Naive thymus-derived CD4-positive, alpha-beta T cell (primary cell): ENCODE measurements at regions not wholly inside any gene's neighbourhood (a gene's known extent, or its start where the extent isn't known, plus 50 kb on each side); places are given as distances from the start of the nearest gene placed in this dataset.

Experiments used
- ATAC-seq: fragments of 150-1000 bp; cut with Tn5 transposase; 2 replicates; pipeline ENCODE4 v1.10.0; 2021; ENCODE audit warnings: mild to moderate bottlenecking, moderate library complexity
- CTCF ChIA-PET: fragments of 350-600 bp; sonication (Branson Sonifier 250); formaldehyde crosslinking; loops from one replicate; lab custom pipeline; 2021; ENCODE audit warnings: antibody characterized with exemption; lab: Charles Lee
- POLR2A ChIA-PET: fragments of 350-600 bp; sonication (Branson Sonifier 250); formaldehyde crosslinking; loops from one replicate; lab custom pipeline; 2021; ENCODE audit warnings: antibody characterized with exemption, inconsistent platforms; lab: Charles Lee
- DNase-seq, 9 donors: peaks; one replicate each; pipeline versions ENCODE4 v3.0.0 to v3.0.0-alpha.2; 2020 to 2022; ENCODE audit warnings: mixed read lengths in 1 of 9
- H3K27ac ChIP-seq: one replicate; pipeline ENCODE4 v1.7.0; 2013; ENCODE audit warnings: mild to moderate bottlenecking, low read depth, low read length, moderate library complexity
- H3K27me3 ChIP-seq, 2 donors: one replicate each; pipeline ENCODE4 v1.7.0; 2013; ENCODE audit warnings: low read length in 2 of 2, mild to moderate bottlenecking in 2 of 2, moderate library complexity in 2 of 2; ENCODE audit not compliant: control insufficient read depth in 2 of 2, insufficient read depth in 2 of 2
- H3K36me3 ChIP-seq, 3 experiments: 1 replicate in 2 of 3; 2 replicates in 1 of 3; pipeline ENCODE4 v1.7.0; 2013; ENCODE audit warnings: low read length in 3 of 3, mild to moderate bottlenecking in 3 of 3, moderate library complexity in 1 of 3; ENCODE audit not compliant: insufficient read depth in 3 of 3, control insufficient read depth in 2 of 3
- H3K4me1 ChIP-seq, 2 donors: one replicate each; pipeline ENCODE4 v1.7.0; 2013; ENCODE audit warnings: low read length in 2 of 2, mild to moderate bottlenecking in 2 of 2, moderate library complexity in 1 of 2; ENCODE audit not compliant: control insufficient read depth in 2 of 2, insufficient read depth in 2 of 2
- H3K4me3 ChIP-seq: 2 replicates; pipeline ENCODE4 v1.7.0; 2013; ENCODE audit warnings: mild to moderate bottlenecking, low read length
- H3K9me3 ChIP-seq, 3 experiments: 1 replicate in 2 of 3; 2 replicates in 1 of 3; pipeline ENCODE4 v1.7.0; 2013; ENCODE audit warnings: low read length in 3 of 3; ENCODE audit not compliant: control insufficient read depth in 2 of 3
- H3K27ac Mint-ChIP-seq, 9 donors: one replicate each; pipeline ENCODE4 v1.8.0; 2020 to 2022; ENCODE audit warnings: mixed read lengths in 9 of 9, mild to moderate bottlenecking in 8 of 9, moderate library complexity in 5 of 9, inconsistent platforms in 2 of 9
- H3K27me3 Mint-ChIP-seq, 5 donors: one replicate each; pipeline ENCODE4 v1.8.0; 2021 to 2022; ENCODE audit warnings: mixed read lengths in 5 of 5, mild to moderate bottlenecking in 1 of 5
- H3K36me3 Mint-ChIP-seq, 5 donors: one replicate each; pipeline ENCODE4 v1.8.0; 2020 to 2022; ENCODE audit warnings: mixed read lengths in 5 of 5, mild to moderate bottlenecking in 3 of 5, inconsistent platforms in 1 of 5
- H3K4me1 Mint-ChIP-seq, 7 donors: one replicate each; pipeline ENCODE4 v1.8.0; 2020 to 2022; ENCODE audit warnings: mixed read lengths in 7 of 7, mild to moderate bottlenecking in 3 of 7, inconsistent platforms in 1 of 7
- H3K4me3 Mint-ChIP-seq, 10 donors: one replicate each; pipeline ENCODE4 v1.8.0; 2020 to 2022; ENCODE audit warnings: mild to moderate bottlenecking in 10 of 10, mixed read lengths in 10 of 10, moderate library complexity in 6 of 10, inconsistent platforms in 2 of 10
- H3K9me3 Mint-ChIP-seq, 11 donors: one replicate each; pipeline ENCODE4 v1.8.0; 2020 to 2022; ENCODE audit warnings: mixed read lengths in 11 of 11, mild to moderate bottlenecking in 4 of 11, inconsistent platforms in 1 of 11, moderate library complexity in 1 of 11
- intact Hi-C, 2 donors: fragments of 100-400 bp; cut with micrococcal nuclease; formaldehyde crosslinking; loops; one replicate each; pipeline ENCODE4 v1.15.1; 2023

DNA sequence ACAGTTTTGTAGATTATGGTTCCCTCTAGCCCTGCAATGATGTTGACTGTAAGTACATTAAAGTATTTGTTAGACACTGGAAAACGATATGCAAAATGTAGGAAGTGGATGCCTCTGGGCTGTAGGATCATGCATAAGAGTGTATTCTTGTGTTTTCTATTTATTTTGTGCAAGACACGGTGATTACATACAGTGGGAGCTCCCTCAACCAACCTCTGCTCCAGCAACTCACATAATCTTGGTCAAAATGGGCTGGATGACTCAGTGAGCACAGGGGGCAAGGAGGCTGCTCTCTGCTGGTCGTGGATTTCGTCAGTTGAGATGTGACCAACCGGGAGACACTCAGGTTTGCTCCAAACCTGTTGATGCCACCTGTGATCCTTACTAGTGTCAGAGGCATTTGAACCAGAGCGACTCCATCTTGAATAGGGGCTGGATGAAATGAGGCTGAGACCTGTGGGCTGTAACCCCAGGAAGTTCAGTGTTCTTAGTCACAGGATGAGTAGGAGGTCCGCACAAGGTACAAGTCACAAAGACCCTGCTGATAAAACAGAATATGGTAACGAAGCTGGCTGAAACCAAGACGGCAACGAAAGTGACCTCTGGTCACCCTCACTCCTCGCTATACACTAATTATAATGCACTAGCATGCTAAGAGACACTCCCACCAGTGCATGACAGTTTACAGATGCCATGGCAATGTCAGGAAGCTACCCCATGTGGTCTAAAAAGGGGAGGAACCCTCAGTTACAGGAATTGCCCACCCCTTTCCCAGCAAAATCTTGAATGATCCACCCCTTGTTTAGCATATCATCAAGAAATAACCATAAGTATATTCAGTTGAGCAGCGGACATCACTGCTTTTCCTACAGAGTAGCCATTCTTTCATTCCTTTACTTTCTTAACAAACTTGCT lies 56.4 kb upstream of the FAM20C start:
- Mint-ChIP-seq H3K36me3 (no peaks in the 10 kb centered on the region), H3K27ac (no peak overlapping the region), H3K4me3 (no peak overlapping the region), H3K27me3 (peaks cover 0 to 13% (median 5%) of the 10 kb centered on the region in 5 donors), H3K9me3 (no peaks in the 10 kb centered on the region), H3K4me1 (no peaks in the 10 kb centered on the region)
- no peak overlapping the region for H3K27ac ChIP-seq
- ChIA-PET CTCF (no interaction called here), POLR2A (no interaction called here)
- DNase-seq (no peak), ATAC-seq (no peak)
- H3K9me3 ChIP-seq, result no peaks in the 10 kb centered on the region
- no peaks in the 10 kb centered on the region for H3K4me1 ChIP-seq
- intact Hi-C loops, result no loop called here
- no peaks in the 10 kb centered on the region for H3K36me3 ChIP-seq
- no peak overlapping the region for H3K4me3 ChIP-seq
- H3K27me3 ChIP-seq, result no peaks in the 10 kb centered on the region

GRCh38 chr7:137094-137891 lies 55.1 kb upstream of the FAM20C start:
- DNase-seq (no peak), ATAC-seq (no peak)
- H3K4me3 ChIP-seq, result no peak overlapping the region
- H3K9me3 ChIP-seq, result no peaks in the 10 kb centered on the region
- no peaks in the 10 kb centered on the region for H3K27me3 ChIP-seq
- H3K9me3 Mint-ChIP-seq, result no peaks in the 10 kb centered on the region
- intact Hi-C loops, result no loop called here
- no peaks in the 10 kb centered on the region for H3K36me3 ChIP-seq
- CTCF ChIA-PET, result no interaction called here
- no peak overlapping the region for H3K27ac ChIP-seq
- no peaks in the 10 kb centered on the region for H3K4me1 ChIP-seq
- no peak overlapping the region for H3K4me3 Mint-ChIP-seq
- H3K27ac Mint-ChIP-seq, result no peak overlapping the region
- H3K36me3 Mint-ChIP-seq, result no peaks in the 10 kb centered on the region
- POLR2A ChIA-PET, result no interaction called here
- no peaks in the 10 kb centered on the region for H3K4me1 Mint-ChIP-seq
- peaks cover 0 to 13% (median 5%) of the 10 kb centered on the region in 5 donors for H3K27me3 Mint-ChIP-seq

- Histone ChIP-seq H3K9me3 (no peaks in the 10 kb centered on the region), H3K27ac (no peak overlapping the region), H3K4me3 (no peak overlapping the region), H3K27me3 (no peaks in the 10 kb centered on the region), H3K4me1 (no peaks in the 10 kb centered on the region), H3K36me3 (no peaks in the 10 kb centered on the region)
- POLR2A ChIA-PET, result no interaction called here
- ATAC-seq (no peak), DNase-seq (no peak)
- Mint-ChIP-seq H3K27ac (no peak overlapping the region), H3K4me1 (no peaks in the 10 kb centered on the region), H3K9me3 (no peaks in the 10 kb centered on the region), H3K36me3 (no peaks in the 10 kb centered on the region), H3K4me3 (no peak overlapping the region), H3K27me3 (peaks cover 0 to 8% (median 5%) of the 10 kb centered on the region in 5 donors)
- CTCF ChIA-PET, result no interaction called here
- intact Hi-C loops, result no loop called here
These were observed 53.2 kb upstream of the FAM20C start for GRCh38 chr7:139131-139530.

DNA sequence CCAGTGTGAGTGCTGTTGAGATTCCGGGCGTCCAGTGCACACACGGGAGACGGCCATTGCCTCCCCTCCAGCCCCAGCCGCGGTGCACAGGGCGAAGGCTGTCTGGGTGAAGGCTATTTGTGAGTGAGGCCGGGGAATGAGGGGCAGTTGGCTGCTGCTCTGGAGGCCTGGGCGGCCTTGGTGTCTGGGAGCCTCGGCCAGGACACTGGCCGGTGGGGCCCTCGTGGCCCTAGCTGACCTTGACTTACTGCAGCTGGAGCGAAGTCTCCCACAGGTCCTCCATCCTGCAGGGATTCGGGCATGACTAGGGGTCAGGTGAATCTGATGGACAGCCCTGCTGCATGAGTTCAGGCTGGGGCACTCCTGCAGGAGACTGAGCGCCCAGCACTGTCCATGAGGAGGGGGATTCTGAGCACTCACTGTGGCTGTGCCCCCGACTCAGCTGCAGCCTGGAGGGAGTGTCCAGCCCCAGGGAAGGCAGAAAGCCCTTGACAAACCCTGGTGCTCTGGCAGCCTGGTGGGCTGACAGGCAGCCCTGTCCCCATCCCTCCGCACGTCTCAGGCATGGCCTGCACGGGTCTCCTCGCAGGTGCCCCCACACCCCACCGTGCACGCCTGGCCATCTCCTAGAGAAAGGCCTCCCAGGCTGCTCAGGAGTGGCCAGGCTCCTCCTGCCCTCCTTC lies 52.7 kb upstream of the FAM20C start:
- H3K27me3 ChIP-seq, result no peaks in the 10 kb centered on the region
- peaks cover 0 to 2% (median 0%) of the 10 kb centered on the region in 7 donors for H3K4me1 Mint-ChIP-seq
- intact Hi-C loops, result no loop called here
- H3K4me3 ChIP-seq, result no peak overlapping the region
- peaks cover 0 to 5% (median 0%) of the 10 kb centered on the region in 5 donors for H3K36me3 Mint-ChIP-seq
- no peaks in the 10 kb centered on the region for H3K4me1 ChIP-seq
- POLR2A ChIA-PET, result no interaction called here
- CTCF ChIA-PET, result no interaction called here
- DNase-seq (no peak), ATAC-seq (no peak)
- peaks cover 0 to 8% (median 5%) of the 10 kb centered on the region in 5 donors for H3K27me3 Mint-ChIP-seq
- no peak overlapping the region for H3K27ac Mint-ChIP-seq
- no peaks in the 10 kb centered on the region for H3K36me3 ChIP-seq
- H3K4me3 Mint-ChIP-seq, result no peak overlapping the region
- no peaks in the 10 kb centered on the region for H3K9me3 ChIP-seq
- no peaks in the 10 kb centered on the region for H3K9me3 Mint-ChIP-seq
- H3K27ac ChIP-seq, result no peak overlapping the region

DNA sequence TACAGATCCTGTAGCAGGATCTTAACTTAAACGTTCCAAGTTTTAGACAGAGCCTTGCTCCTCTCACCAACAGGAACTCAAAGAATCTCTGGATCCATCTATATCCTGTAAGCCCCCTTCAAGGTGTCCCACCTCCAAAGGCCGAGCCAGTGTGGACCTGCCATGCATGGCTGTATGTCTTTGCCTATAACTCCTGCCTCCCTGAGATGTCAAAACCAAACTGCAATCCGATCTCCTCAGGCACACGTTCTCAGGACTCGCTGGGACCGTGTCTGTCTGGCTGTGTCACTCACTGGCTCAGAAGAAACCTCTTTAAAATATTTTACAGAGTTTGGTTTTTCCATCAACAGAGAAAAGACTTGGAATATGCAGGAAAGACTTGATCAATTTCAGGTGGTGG lies 51.4 kb upstream of the FAM20C start:
- ATAC-seq, result no peak
- Histone ChIP-seq H3K4me1 (no peaks in the 10 kb centered on the region), H3K27me3 (no peaks in the 10 kb centered on the region), H3K27ac (no peak overlapping the region), H3K9me3 (no peaks in the 10 kb centered on the region), H3K36me3 (no peaks in the 10 kb centered on the region), H3K4me3 (no peak overlapping the region)
- Mint-ChIP-seq H3K36me3 (peaks cover 0 to 6% (median 0%) of the 10 kb centered on the region in 5 donors), H3K4me1 (peaks cover 0 to 2% (median 0%) of the 10 kb centered on the region in 7 donors), H3K27me3 (peaks cover 0 to 8% (median 5%) of the 10 kb centered on the region in 5 donors), H3K4me3 (no peak overlapping the region), H3K9me3 (no peaks in the 10 kb centered on the region), H3K27ac (no peak overlapping the region)
- ChIA-PET POLR2A (no interaction called here), CTCF (no interaction called here)
- intact Hi-C loops, result no loop called here
- no peak for DNase-seq

DNA sequence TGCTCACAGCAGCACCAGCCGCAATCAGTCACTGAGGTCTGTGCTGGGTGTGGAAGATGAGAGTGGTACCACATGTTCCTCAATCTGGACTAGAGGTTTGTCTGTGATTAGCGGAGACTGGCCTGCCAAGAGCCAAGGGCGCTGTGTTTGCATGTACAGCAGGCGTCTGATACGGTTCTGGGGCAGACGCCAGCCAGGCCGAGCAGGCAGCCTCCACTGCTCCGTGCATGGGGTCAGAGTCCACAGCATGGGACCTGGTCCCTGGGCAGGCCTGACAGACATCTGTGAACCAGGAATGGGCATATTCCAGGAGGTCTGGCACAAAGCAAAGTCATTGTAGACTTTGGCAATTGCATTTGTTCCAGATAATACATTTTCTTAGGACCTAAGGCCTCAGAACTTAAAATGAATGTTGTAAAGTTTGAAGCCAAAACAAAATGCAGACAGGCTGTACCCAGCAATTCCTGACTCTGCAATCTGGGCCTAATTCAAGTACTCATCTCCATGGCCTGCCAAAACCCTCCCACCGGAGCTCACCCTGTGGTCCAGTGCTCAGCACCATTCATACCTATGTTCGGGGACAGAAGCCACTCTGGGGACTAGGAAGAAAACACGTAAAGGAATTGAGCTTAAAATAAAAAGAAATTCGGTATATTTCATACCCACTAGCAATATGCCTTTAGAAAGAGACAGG lies 50.0 kb upstream of the FAM20C start:
- ATAC-seq (no peak), DNase-seq (no peak)
- H3K36me3 Mint-ChIP-seq, result peaks cover 0 to 13% (median 3%) of the 10 kb centered on the region in 5 donors
- no peaks in the 10 kb centered on the region for H3K4me1 ChIP-seq
- peaks cover 0 to 2% (median 0%) of the 10 kb centered on the region in 7 donors for H3K4me1 Mint-ChIP-seq
- peaks cover 0 to 2% (median 0%) of the 10 kb centered on the region in 11 donors for H3K9me3 Mint-ChIP-seq
- H3K27me3 Mint-ChIP-seq, result peaks cover 0 to 6% (median 0%) of the 10 kb centered on the region in 5 donors
- no peak overlapping the region for H3K27ac Mint-ChIP-seq
- H3K27ac ChIP-seq, result no peak overlapping the region
- no peak overlapping the region for H3K4me3 ChIP-seq
- H3K4me3 Mint-ChIP-seq, result no peak overlapping the region
- CTCF ChIA-PET, result no interaction called here
- no peaks in the 10 kb centered on the region for H3K36me3 ChIP-seq
- no peaks in the 10 kb centered on the region for H3K27me3 ChIP-seq
- POLR2A ChIA-PET, result no interaction called here
- no peaks in the 10 kb centered on the region for H3K9me3 ChIP-seq
- intact Hi-C loops, result no loop called here
